ENCODE measurements at regions not wholly inside any gene's neighbourhood (a gene's known extent, or its start where the extent isn't known, plus 50 kb on each side); places are given as distances from the start of the nearest gene placed in this dataset.

- no peak overlapping the region for H3K4me3 ChIP-seq (ENCODE audit: low read length)
- TF ChIP-seq, protein P1, sequence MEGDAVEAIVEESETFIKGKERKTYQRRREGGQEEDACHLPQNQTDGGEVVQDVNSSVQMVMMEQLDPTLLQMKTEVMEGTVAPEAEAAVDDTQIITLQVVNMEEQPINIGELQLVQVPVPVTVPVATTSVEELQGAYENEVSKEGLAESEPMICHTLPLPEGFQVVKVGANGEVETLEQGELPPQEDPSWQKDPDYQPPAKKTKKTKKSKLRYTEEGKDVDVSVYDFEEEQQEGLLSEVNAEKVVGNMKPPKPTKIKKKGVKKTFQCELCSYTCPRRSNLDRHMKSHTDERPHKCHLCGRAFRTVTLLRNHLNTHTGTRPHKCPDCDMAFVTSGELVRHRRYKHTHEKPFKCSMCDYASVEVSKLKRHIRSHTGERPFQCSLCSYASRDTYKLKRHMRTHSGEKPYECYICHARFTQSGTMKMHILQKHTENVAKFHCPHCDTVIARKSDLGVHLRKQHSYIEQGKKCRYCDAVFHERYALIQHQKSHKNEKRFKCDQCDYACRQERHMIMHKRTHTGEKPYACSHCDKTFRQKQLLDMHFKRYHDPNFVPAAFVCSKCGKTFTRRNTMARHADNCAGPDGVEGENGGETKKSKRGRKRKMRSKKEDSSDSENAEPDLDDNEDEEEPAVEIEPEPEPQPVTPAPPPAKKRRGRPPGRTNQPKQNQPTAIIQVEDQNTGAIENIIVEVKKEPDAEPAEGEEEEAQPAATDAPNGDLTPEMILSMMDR (conservative IDR thresholded peaks at IDR 0.05; ENCODE audit: low read length), result no peak
- no peak for DNase-seq (ENCODE audit: low read depth)
Observed at GRCh38 chr1:204819495-204819894, 51.2 kb upstream of the NFASC start.
